ENCODE measurements at regions not wholly inside any gene's neighbourhood (a gene's known extent, or its start where the extent isn't known, plus 50 kb on each side); places are given as distances from the start of the nearest gene placed in this dataset.

- Histone ChIP-seq H3K9me3 (ENCODE audit: insufficient read depth, low read depth, low read length) (no peaks in the 10 kb centered on the region), H3K4me1 (ENCODE audit: insufficient read depth, low read length) (peaks cover 8% of the 10 kb centered on the region; the same call in 1 of the 2 replicates), H3K36me3 (ENCODE audit: insufficient read depth, low read depth, low read length) (no peaks in the 10 kb centered on the region), H3K27ac (ENCODE audit: low read length) (no peak overlapping the region), H3K4me3 (ENCODE audit: low read length) (peak overlapping the region; percentile 71), H3K27me3 (ENCODE audit: insufficient read depth, low read length) (peaks cover 21% of the 10 kb centered on the region), H3K9ac (ENCODE audit: low read depth, low read length) (peak overlapping the region; percentile 32; the same call in 1 of the 2 replicates)
Observed at GRCh38 chr16:63617047-63617989, 1504.5 kb downstream of the CDH11 start.

- H3K27me3 ChIP-seq (ENCODE audit: insufficient read depth, low read length) = peaks cover 21% of the 10 kb centered on the region
- H3K9me3 ChIP-seq (ENCODE audit: insufficient read depth, low read depth, low read length) = no peaks in the 10 kb centered on the region; the same call in 1 of the 2 replicates
- H3K27ac ChIP-seq (ENCODE audit: low read length) = no peak overlapping the region
- H3K4me3 ChIP-seq (ENCODE audit: low read length) = no peak overlapping the region
- peaks cover 9% of the 10 kb centered on the region; the same call in 1 of the 2 replicates for H3K4me1 ChIP-seq (ENCODE audit: insufficient read depth, low read length)
- no peak overlapping the region for H3K9ac ChIP-seq (ENCODE audit: low read depth, low read length)
- H3K36me3 ChIP-seq (ENCODE audit: insufficient read depth, low read depth, low read length) = no peaks in the 10 kb centered on the region
Observed at GRCh38 chr16:63614429-63614828, 1507.4 kb downstream of the CDH11 start.

GRCh38 chr16:63613701-63614100 lies 1508.2 kb downstream of the CDH11 start:
- H3K9me3 ChIP-seq (ENCODE audit: insufficient read depth, low read depth, low read length) = no peaks in the 10 kb centered on the region; the same call in 1 of the 2 replicates

GRCh38 chr16:63612462-63613227 lies 1509.2 kb downstream of the CDH11 start:
- H3K4me3 ChIP-seq (ENCODE audit: low read length) = peak overlapping the region; percentile 1; the same call in 1 of the 2 replicates
- no peaks in the 10 kb centered on the region for H3K36me3 ChIP-seq (ENCODE audit: insufficient read depth, low read depth, low read length)
- H3K27me3 ChIP-seq (ENCODE audit: insufficient read depth, low read length) = peaks cover 13% of the 10 kb centered on the region
- H3K27ac ChIP-seq (ENCODE audit: low read length) = no peak overlapping the region
- peaks cover 9% of the 10 kb centered on the region; the same call in 1 of the 2 replicates for H3K4me1 ChIP-seq (ENCODE audit: insufficient read depth, low read length)
- no peaks in the 10 kb centered on the region; the same call in 1 of the 2 replicates for H3K9me3 ChIP-seq (ENCODE audit: insufficient read depth, low read depth, low read length)
- H3K9ac ChIP-seq (ENCODE audit: low read depth, low read length) = no peak overlapping the region

More at GRCh38 chr16:63613701-63614100, 1508.2 kb downstream of the CDH11 start:
- peaks cover 9% of the 10 kb centered on the region; the same call in 1 of the 2 replicates for H3K4me1 ChIP-seq (ENCODE audit: insufficient read depth, low read length)
- H3K36me3 ChIP-seq (ENCODE audit: insufficient read depth, low read depth, low read length) = no peaks in the 10 kb centered on the region
- H3K27ac ChIP-seq (ENCODE audit: low read length) = no peak overlapping the region
- peaks cover 21% of the 10 kb centered on the region for H3K27me3 ChIP-seq (ENCODE audit: insufficient read depth, low read length)
- no peak overlapping the region; the same call in 1 of the 2 replicates for H3K4me3 ChIP-seq (ENCODE audit: low read length)
- no peak overlapping the region for H3K9ac ChIP-seq (ENCODE audit: low read depth, low read length)

- Histone ChIP-seq H3K36me3 (ENCODE audit: insufficient read depth, low read depth, low read length) (no peaks in the 10 kb centered on the region), H3K9me3 (ENCODE audit: insufficient read depth, low read depth, low read length) (no peaks in the 10 kb centered on the region; the same call in 1 of the 2 replicates), H3K4me1 (ENCODE audit: insufficient read depth, low read length) (no peaks in the 10 kb centered on the region)
Observed at GRCh38 chr16:63606778-63607177, 1515.1 kb downstream of the CDH11 start.

GRCh38 chr16:63602206-63602927 lies 1519.5 kb downstream of the CDH11 start:
- Histone ChIP-seq H3K36me3 (ENCODE audit: insufficient read depth, low read depth, low read length) (no peaks in the 10 kb centered on the region), H3K4me1 (ENCODE audit: insufficient read depth, low read length) (no peaks in the 10 kb centered on the region), H3K9ac (ENCODE audit: low read depth, low read length) (no peak overlapping the region), H3K9me3 (ENCODE audit: insufficient read depth, low read depth, low read length) (no peaks in the 10 kb centered on the region), H3K4me3 (ENCODE audit: low read length) (no peak overlapping the region), H3K27me3 (ENCODE audit: insufficient read depth, low read length) (no peaks in the 10 kb centered on the region), H3K27ac (ENCODE audit: low read length) (no peak overlapping the region)

More at GRCh38 chr16:63606778-63607177, 1515.1 kb downstream of the CDH11 start:
- no peaks in the 10 kb centered on the region for H3K27me3 ChIP-seq (ENCODE audit: insufficient read depth, low read length)
- H3K4me3 ChIP-seq (ENCODE audit: low read length) = no peak overlapping the region
- no peak overlapping the region for H3K27ac ChIP-seq (ENCODE audit: low read length)
- no peak overlapping the region for H3K9ac ChIP-seq (ENCODE audit: low read depth, low read length)

- Histone ChIP-seq H3K27ac (ENCODE audit: low read length) (no peak overlapping the region), H3K4me3 (ENCODE audit: low read length) (no peak overlapping the region), H3K9ac (ENCODE audit: low read depth, low read length) (no peak overlapping the region), H3K4me1 (ENCODE audit: insufficient read depth, low read length) (no peaks in the 10 kb centered on the region), H3K36me3 (ENCODE audit: insufficient read depth, low read depth, low read length) (no peaks in the 10 kb centered on the region), H3K9me3 (ENCODE audit: insufficient read depth, low read depth, low read length) (no peaks in the 10 kb centered on the region), H3K27me3 (ENCODE audit: insufficient read depth, low read length) (no peaks in the 10 kb centered on the region)
Observed at GRCh38 chr16:63596716-63597115, 1525.1 kb downstream of the CDH11 start.

- Histone ChIP-seq H3K36me3 (ENCODE audit: insufficient read depth, low read depth, low read length) (no peaks in the 10 kb centered on the region), H3K4me3 (ENCODE audit: low read length) (no peak overlapping the region), H3K4me1 (ENCODE audit: insufficient read depth, low read length) (no peaks in the 10 kb centered on the region), H3K27ac (ENCODE audit: low read length) (no peak overlapping the region), H3K9ac (ENCODE audit: low read depth, low read length) (no peak overlapping the region), H3K9me3 (ENCODE audit: insufficient read depth, low read depth, low read length) (no peaks in the 10 kb centered on the region), H3K27me3 (ENCODE audit: insufficient read depth, low read length) (no peaks in the 10 kb centered on the region)
Observed at GRCh38 chr16:63592852-63593251, 1529.0 kb downstream of the CDH11 start.

GRCh38 chr16:63581570-63581969 lies 1540.3 kb downstream of the CDH11 start:
- Histone ChIP-seq H3K9me3 (ENCODE audit: insufficient read depth, low read depth, low read length) (no peaks in the 10 kb centered on the region), H3K4me1 (ENCODE audit: insufficient read depth, low read length) (peaks cover 20% of the 10 kb centered on the region), H3K36me3 (ENCODE audit: insufficient read depth, low read depth, low read length) (no peaks in the 10 kb centered on the region), H3K27me3 (ENCODE audit: insufficient read depth, low read length) (no peaks in the 10 kb centered on the region), H3K4me3 (ENCODE audit: low read length) (no peak overlapping the region), H3K27ac (ENCODE audit: low read length) (no peak overlapping the region), H3K9ac (ENCODE audit: low read depth, low read length) (no peak overlapping the region)

GRCh38 chr16:63578791-63579190 lies 1542.6 kb upstream of the CDH8 start:
- Histone ChIP-seq H3K9ac (ENCODE audit: low read depth, low read length) (no peak overlapping the region), H3K27me3 (ENCODE audit: insufficient read depth, low read length) (no peaks in the 10 kb centered on the region), H3K4me1 (ENCODE audit: insufficient read depth, low read length) (peaks cover 27% of the 10 kb centered on the region), H3K27ac (ENCODE audit: low read length) (no peak overlapping the region), H3K9me3 (ENCODE audit: insufficient read depth, low read depth, low read length) (no peaks in the 10 kb centered on the region), H3K36me3 (ENCODE audit: insufficient read depth, low read depth, low read length) (no peaks in the 10 kb centered on the region), H3K4me3 (ENCODE audit: low read length) (no peak overlapping the region)

GRCh38 chr16:63577891-63578290 lies 1541.7 kb upstream of the CDH8 start:
- Histone ChIP-seq H3K4me1 (ENCODE audit: insufficient read depth, low read length) (peaks cover 27% of the 10 kb centered on the region), H3K9ac (ENCODE audit: low read depth, low read length) (no peak overlapping the region), H3K27ac (ENCODE audit: low read length) (no peak overlapping the region), H3K9me3 (ENCODE audit: insufficient read depth, low read depth, low read length) (no peaks in the 10 kb centered on the region), H3K36me3 (ENCODE audit: insufficient read depth, low read depth, low read length) (no peaks in the 10 kb centered on the region), H3K27me3 (ENCODE audit: insufficient read depth, low read length) (no peaks in the 10 kb centered on the region), H3K4me3 (ENCODE audit: low read length) (no peak overlapping the region)

Data from iPS-20b (cell line).